ENCODE measurements at regions not wholly inside any gene's neighbourhood (a gene's known extent, or its start where the extent isn't known, plus 50 kb on each side); places are given as distances from the start of the nearest gene placed in this dataset.

DNA sequence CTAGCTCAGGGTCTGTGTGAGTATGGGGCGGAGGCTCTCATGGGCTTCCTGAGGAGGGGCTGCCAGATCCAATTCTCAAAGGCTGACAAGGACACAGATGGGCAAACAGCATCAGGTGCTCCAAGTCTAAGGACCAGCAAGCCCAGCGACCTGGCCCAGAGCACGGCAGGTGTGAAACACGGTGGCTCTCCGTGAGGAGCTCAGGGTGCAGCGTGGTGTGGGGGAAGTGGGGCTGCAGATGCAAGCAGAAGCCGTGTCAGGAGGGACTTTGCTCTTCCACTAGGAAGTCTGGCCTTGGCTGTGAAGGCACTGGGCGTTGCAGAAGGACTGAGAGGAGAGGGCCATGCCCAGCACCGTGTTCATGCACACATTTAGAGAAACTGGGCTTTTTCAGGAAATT is 420.0 kb downstream of the GADD45G start:
- DNase-seq (ENCODE audit: low read depth): no peak

DNA sequence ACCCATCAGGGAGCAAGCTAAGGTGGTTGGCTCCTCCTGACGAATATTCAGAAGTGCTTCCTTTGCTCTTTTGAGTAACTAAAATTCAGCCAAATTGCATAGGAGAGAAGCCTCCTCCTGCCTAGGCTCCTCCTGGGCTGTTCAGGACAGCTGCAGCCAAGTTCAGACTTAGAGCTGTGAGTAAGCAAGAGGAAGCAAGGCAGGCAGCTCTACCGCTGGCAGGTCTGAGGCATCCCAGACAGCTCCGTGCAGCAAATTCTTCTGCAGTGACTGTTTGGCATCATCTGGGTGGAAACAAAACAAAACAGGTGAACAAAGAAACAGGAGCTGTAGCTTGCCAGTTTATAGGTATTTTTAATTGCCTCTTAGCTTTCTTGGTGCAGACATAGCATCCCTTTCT is 421.0 kb downstream of the GADD45G start:
- DNase-seq (ENCODE audit: low read depth): no peak

DNA sequence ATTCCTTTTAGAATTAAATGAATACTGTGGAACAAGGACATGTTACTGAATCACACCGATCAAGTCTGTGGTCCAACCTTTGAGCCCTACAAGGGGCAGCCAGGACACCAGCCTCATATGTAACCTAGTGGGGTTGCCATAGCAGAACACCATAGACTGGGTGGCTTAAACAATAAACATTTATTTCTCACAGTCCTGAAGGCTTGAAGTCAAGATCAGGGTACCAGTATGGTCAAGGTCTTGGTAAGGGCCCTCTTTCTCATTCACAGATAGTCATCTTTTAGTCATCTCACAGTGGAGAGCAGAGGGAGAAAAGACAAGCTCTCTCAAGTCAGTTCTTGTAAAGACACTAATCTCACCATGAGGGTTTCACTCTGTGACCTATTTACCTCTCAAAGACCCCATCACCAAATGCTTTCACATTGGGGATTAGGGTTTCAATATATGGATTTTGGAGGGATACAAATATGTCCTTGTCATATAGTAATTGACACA is 422.5 kb downstream of the GADD45G start:
- no peak for DNase-seq (ENCODE audit: low read depth)

DNA sequence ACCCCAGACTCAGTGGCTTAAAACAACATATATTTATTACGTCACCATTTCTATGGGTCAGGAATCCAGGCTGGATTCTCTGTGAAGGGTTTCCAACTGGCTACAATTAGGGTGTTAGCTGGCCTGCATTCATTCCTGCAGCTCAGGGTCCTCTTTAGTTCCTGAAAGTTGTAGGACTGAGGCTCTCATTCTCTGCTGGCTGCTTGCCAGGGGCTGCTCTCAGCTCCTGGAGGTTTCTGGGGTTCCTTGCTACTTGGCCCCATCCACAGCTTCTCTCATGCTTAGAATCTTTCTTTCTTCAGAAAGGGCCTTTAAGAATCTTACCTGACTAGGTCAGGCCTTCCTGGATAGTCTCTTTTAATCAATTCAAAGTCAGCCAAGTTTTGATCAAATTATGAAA is 424.6 kb downstream of the GADD45G start:
- DNase-seq (ENCODE audit: low read depth): no peak

DNA sequence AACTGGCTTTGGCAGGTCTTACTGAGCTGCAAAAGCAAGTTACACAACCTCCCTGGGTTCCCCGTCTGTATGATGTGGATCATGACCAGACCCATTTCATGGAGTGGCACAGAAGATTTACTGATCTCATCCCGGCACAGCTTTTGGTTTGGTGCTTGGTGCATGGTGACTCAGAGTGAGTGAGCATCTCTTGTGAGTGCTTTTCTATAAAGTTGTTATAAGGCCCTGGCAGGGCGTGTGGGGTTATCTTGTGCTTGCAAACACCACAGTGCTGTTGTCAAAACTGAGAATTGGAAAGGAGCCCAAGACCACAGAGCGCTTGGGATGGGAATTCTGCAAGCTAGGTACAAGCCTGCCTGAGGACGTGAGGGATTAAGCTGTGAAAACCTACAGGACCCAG is 425.2 kb downstream of the GADD45G start:
- no peak for DNase-seq (ENCODE audit: low read depth)

DNA sequence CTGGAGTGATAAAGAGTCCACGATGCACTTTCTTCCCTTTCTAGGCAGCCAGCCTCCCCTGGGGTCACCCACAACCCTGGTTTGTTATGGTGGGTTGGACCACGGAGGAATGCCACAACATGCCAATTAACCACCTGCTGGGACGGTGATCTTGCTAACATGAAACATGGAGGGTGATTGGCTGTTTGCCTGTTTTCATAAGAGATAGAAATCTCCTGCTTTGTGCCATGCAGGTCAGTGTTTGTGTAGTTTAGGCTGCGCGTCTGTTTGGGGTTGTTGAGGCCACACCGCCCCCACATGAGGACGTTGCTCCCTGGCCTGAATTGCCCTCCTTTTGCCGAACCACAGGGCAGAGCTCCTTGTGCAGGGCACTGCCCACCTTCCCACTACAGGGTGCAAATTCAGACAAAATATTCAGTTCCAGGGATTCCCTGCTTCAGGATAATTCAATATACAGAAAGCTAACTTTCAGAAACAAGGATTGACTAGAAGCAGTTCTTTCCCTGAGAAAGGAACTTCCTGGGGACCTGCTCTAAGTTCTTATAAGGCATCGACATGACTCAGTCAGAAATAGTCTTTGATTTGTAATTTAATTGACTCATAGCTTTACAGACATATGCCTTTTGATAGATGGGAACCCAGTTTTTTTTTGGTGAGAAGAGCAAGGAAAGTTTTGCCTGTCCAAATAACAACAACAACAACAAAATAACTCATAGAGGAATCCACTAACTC is 427.6 kb downstream of the GADD45G start:
- DNase-seq (ENCODE audit: low read depth): no peak

DNA sequence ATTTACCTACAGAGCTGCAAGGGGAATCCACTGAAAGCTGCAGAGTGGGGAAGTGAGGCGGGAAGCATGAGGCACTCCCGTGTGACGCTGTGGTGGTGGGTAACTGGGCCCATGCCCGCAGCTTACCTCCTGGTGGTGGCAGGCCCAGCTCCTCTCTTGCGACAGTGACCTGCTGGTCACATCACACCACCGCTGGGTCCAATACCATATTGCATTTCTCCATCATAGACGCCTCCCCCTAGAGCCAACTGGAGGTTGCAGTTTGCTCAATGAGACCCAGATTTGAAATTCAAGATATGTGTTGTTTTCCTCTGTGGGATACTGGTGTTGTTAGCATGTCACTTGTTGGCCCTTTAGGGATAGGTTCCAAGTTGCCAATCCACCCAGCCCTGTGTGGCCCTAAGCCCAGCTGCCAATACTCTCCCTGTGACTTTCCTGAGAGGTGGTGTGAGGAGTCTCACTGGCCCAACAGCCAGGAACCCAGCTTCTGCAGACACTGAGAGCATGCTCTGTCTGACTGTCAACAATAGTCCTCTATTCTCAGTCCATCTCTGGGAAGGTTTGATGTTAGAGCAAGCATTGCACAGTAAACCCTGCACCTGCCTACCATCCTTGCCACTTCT is 428.3 kb downstream of the GADD45G start:
- DNase-seq (ENCODE audit: low read depth): no peak

DNA sequence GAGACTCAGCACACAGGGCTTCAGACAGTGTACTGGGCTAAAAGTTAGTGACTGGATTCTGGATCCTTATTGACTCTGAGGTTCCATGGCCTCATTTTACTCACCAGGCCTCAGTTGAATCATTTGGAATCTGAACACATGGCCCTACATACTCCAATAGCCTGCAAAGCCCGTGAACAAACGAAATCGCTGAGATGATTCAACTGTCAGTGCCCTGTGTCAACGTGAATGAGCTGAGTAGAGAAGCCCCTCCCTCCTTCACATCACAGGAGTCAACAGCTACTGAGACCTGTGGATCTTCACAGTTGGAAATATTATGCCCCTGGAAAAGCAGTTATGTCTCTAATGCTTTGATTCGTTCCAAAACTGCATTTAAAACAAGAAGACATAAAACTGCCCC is 429.3 kb downstream of the GADD45G start:
- DNase-seq (ENCODE audit: low read depth): no peak

DNA sequence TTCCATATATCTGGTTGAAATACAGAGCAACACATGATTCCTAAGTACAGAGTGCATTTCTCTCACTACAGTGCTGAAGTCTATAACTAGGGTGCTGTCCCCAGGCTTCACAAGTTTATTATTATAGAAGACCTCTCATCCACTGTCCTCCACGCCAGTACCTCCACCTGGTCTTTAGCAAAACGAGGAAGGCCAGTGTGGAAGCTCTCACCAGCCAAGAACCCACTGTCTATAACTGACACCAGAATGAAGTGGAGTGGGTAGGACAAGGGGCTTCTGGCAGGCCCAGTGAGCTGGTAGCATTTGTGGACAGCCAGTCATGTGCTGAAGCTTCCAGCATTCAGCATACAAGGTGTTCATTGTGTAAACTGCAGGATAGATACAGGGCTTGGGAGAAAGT is 430.7 kb downstream of the GADD45G start:
- no peak for DNase-seq (ENCODE audit: low read depth)

DNA sequence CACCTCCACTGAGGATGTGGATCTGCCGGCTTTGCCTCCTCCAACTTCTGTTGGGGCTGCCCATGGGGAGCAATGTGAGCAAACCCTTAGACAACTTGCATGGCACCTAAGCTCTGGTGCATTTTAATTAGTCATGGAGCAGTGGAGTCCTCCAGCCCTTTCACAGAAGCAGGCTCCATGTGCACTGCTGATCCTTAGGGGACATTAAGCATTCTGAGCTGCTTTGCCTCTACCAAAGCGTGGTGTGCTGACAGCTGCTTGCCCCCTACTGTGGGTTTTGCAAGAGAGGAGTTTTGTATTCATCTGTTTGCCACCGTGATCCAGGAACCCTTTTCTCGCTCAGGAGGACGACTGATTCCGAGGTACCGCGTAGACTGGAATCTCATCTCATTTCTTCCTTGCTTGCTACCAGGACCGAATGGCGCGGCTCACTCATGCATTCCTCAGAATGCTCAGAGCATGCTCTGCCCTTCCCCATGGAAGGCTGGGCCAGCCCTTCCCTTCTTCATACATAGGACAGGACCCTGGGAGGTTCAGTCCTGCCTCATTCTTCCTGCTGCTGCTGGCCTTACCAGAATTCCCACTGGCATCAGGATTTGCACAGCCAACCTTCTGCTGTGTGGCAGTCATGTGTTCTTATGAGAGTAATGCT is 432.5 kb downstream of the GADD45G start:
- DNase-seq (ENCODE audit: low read depth): no peak

DNA sequence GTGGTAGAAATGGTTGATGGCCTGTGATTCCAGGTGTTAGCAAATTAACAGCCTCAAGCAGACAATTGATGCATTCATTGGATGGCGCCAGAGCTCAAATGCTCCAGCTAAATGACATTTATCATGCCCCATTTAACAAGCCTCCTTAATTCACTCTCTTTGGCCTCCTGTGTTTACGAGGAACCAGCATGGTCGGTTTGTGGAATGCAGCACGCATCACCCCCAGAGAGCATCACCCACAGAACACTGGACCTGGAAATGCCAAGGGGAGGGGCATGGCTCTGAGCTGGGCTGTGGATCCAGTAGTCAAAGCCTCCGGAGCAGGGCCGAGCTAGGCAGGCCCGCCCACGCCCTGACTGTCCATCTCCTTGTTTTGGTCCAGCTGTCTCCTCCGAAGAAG is 434.0 kb downstream of the GADD45G start:
- DNase-seq (ENCODE audit: low read depth): no peak

DNA sequence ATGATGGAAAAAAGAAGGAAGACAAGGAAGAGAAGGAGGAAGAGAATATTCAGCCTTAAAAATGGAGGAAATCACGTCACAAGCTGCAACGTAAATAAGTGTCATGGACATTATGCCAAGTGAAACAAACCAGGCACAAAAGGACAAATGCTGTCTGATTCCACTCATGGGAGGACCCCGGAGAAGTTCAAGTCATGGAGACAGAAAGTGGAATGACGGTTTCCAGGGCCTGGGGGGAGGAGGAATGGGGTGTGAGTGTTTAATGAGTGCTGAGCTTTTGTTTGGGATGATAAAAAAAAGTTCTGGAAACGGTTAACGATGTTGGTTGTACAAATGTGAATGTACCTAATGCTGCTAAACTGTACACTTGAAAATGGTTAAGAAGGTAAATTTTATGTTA is 439.5 kb downstream of the GADD45G start:
- DNase-seq (ENCODE audit: low read depth): no peak

DNA sequence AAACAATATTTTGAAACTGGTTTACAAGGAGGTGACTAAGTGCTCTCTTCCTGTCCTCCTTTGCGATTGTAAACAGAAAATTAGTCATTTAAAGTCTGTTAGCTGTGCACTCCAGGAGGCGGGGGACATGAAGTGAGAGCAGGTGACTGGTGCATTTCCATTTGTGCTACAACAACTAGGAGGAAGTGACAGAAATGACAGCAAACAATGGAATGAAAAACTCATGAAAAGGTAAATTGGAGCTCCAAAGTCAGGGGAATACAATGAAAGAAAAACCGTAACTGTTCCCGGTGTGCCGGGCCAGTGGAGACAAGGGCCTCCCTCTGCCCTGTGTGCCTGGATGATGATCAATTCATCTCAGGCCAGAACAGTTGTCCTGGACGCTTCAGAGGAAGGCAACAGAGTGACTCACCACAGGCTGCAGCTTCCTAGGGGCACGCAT is 439.9 kb downstream of the GADD45G start:
- DNase-seq (ENCODE audit: low read depth): no peak

DNA sequence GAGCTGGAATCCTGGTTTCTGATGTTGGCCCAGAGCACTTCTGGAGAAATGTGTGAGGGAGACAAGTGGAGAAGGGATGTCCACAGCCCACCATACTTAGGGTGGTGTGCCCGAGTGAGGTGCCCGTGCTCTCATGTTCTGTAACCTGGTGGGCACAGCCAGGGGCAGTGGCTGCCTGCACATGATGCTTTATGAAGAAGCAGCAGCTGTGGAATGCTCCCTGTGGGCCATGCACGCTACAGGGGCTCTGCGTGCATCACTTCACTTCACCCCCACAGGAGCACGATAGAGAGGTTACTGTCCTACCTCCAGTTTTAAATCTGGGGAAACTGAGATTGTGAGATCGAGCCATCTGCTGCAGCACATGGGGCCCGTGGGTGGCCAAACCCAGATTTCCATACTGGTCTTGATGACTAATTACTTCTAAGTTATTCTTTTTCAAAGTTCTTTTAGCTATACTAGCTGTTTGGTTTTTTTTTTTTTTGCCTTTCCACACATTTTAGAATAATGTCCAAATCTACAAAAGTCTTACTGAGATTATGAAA is 441.6 kb downstream of the GADD45G start:
- no peak for DNase-seq (ENCODE audit: low read depth)

DNA sequence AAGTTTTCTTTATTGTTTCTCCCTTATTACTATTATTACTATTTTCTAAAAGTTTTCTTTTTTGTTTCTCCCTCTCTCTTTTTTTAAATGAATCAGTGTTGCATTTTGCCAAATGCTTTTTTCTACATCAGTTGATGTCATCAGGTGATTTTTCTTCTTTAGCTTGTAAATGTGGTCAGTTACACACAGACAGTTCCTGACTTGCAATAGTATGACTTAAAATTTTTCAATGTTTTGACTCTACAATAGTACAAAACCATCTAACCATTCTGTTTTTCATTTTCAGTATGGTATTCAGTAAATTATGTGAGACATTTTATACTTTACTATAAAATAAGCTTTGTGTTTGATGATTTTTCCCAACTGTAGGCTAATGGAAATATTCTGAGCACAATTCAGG is 443.0 kb downstream of the GADD45G start:
- no peak for DNase-seq (ENCODE audit: low read depth)

DNA sequence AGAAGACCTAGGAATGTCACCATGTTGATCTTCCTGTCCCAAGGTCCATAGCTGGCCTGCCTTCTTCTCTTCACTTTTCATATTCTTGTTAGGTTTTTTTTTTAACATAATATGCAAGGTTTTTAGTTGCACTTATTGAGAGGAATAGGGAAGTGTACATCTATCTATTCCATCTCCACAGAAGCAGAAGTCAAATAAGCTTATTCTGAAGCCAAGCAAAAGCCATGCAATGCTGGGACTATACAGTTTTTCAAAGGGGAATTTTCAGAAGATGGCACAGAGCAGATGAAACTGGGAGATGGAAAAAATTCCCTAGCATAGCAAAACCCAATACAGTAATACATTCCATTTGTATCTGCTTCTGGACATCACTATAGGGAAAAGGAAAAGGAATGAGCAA is 447.6 kb downstream of the GADD45G start:
- DNase-seq (ENCODE audit: low read depth): no peak

DNA sequence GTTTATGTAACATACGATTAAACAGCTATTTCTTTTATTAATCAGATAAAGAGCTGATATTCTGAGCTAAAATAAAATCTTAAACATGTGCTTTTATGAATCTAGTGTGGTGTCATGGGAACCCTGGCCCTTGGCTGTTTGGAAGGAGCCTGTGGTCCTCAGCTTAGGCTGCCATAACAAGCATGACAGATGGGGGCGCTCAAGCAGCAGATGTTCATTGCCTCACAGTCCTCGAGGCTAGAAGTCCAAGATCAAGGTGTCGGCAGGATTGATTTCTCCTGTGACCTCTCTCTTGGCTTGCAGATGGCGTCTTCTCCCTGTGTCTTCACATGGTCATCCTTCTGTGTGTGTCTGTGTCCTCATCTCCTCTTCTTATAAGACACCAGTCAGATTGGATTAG is 448.2 kb downstream of the GADD45G start:
- no peak for DNase-seq (ENCODE audit: low read depth)

DNA sequence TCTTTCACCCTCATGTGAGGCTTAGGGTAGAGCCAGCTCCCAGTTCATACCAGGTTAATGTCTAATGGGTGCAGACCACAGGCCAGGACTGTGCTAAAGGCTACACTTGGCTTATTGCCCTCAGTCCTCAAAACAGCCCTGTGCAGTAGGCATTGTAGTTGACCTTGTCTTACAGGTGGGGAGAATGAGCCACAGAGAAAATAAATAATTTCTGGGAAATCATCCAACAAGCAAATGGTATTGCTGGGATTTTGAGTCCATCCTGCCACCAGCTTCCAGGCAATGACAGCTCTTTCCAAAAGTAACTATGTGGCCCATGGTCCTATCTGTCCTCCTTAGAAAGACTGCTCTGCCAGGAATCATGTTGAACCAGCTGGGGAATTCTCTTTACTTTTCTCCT is 450.0 kb downstream of the GADD45G start:
- no peak for DNase-seq (ENCODE audit: low read depth)

DNA sequence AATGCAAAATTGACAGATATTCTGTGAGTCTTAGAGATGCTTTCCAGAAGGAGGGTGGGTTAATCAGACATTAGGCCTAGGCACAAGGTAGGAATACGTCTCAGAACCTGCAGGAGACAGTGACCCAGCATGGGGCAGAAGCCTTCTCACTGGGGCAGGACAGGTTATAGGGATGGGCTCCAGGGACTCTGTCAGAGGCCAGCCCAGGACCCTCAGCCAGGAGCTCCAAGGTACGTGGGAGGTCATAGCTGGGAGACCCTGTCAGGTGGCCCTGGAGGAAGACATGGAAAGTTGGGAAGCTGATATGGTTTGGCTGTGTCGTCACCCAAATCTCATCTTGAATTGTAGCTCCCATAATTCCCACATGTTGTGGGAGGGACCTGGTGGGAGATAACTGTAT is 450.4 kb downstream of the GADD45G start:
- no peak for DNase-seq (ENCODE audit: low read depth)

DNA sequence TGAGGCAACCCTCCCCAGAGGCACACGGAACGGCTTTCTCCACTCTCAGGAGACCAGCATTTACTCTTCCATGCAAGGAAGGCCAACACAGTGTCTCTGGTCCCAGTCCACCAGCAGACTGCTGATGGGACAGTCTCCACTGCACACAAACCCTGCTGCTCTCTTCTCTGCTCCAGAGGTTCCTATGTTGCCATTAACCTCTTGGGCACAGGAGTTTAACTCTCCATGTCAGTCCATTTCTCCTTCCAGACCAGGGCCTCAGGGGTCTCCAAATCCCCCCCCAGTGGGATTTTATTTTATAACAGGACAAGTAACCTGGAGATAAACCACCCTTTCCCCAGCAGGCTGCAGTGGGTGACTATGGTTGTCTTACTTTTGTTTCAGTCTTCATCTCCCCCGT is 452.5 kb downstream of the GADD45G start:
- DNase-seq (ENCODE audit: low read depth): no peak

DNA sequence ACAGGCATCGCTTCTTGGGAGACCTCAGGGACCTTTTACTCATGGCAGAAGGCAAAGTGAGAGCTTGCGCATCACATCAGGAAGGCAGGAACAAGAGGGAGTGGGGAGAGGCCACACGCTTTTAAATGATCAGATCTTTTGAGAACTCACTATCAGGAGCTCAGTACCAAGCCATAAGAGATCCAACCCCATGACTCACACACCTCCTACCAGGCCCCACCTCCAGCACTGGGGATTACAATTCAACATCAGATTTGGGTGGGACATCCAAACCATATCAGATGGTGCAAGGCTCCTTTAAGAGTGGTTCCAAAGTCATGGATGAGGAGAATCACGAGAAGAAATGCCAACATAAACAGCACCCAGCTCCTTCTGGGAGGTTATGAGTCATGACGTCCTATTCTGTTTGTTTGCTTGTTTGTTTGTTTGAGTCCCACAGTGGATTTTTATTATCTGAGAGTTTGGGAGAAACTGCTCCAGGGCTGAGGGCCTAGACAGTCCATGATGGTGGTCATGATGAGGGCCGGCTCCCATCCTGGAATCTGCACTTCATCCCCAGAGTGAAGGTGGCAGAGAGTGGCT is 453.5 kb downstream of the GADD45G start:
- no peak for DNase-seq (ENCODE audit: low read depth)

DNA sequence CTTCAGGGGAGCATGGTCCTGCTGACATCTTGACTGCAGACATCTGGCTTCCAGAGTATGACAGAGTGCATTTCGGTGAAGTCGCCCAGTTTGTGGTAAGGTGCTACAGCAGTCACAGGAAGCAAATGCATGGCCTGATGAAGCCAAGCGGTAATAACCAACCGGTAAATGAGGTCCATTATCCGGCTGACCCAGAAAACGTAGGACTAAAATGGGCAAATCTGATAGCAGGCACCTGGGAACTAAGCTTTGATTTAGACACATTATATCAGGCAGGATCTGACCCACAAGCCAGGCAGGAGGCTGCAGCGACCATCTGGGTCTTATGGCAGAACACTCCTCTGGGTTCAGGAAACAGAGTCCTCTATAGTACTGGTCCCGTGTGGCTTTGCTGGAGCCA is 454.6 kb downstream of the GADD45G start:
- no peak for DNase-seq (ENCODE audit: low read depth)

DNA sequence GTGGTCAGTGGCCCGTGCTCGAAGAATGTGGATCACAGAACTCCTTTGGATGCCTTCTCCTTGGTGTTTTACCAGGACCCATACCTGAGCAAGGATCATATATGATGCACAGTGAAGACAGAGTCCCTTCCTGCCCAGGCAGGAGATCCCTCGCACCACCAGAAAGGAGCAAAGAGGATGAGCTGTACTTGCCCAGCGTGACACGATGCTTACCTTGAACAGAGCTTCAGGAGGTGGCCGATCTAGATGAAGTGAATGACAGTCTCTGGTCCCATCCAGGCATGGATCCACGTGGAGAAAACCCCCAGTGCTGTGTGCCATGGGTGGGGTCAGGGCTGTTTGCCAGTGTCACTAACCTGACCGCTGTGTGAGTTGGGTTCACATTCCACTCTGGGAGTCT is 455.4 kb downstream of the GADD45G start:
- DNase-seq (ENCODE audit: low read depth): no peak

Measured in stimulated activated CD8-positive, alpha-beta memory T cell treated with anti-CD3 and anti-CD28 coated beads, Interleukin-12 subunit alpha, Interleukin-12 subunit beta, amount 100 ng/mL, for 1 hour (primary cell).